ENCODE measurements at regions not wholly inside any gene's neighbourhood (a gene's known extent, or its start where the extent isn't known, plus 50 kb on each side); places are given as distances from the start of the nearest gene placed in this dataset.

GRCh38 chr7:70986297-70986696, 145.6 kb upstream of the GALNT17 start:
- DNase-seq (ENCODE audit: low spot score), result no peak

GRCh38 chr7:70994176-70994575, 137.8 kb upstream of the GALNT17 start:
- no peak for DNase-seq (ENCODE audit: low spot score)

DNA sequence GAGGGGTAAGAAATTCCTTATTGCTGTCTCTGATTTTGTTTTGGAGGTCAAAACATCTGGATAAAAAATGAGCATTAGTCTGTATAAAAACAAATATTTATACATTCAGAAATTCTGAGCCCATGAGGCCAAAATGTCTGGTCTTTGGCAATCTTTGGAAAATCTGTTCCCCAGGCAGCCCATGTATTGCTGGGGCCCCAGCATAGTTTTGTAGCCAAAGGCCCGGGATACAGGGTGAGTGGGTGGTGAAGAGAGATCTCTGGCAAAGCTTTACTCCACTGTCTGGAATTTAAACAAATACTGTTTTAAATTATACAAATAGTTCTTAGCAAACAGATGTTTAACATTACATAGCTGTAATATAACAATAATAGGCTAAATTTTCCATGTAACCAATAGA, 134.7 kb upstream of the GALNT17 start:
- no peak for DNase-seq (ENCODE audit: low spot score)

GRCh38 chr7:71005109-71005508, 126.8 kb upstream of the GALNT17 start:
- DNase-seq (ENCODE audit: low spot score), result no peak

DNA sequence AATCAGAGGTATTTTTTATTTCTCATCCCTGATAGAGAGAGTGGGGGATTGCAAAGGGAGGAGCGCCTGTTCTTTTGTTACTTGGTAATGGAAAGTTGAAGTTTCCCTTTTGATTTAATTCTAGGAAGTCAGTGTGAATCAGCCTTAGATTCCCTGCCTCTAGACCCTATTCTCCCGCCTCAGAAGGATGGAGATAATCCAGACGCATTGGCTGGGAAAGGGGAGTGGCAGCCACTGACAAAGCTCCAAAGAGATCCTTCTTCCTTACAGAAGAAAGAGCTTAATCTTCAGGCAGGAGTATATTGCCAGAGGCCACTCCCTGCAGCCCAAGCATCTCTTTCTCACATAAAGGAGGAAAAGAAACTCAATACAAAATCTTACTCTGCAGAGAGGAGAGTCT, 122.3 kb upstream of the GALNT17 start:
- DNase-seq (ENCODE audit: low spot score), result no peak

- DNase-seq (ENCODE audit: low spot score), result peak; percentile 40
Observed at GRCh38 chr7:71015252-71015900, 116.6 kb upstream of the GALNT17 start.

GRCh38 chr7:71016401-71016800, 115.5 kb upstream of the GALNT17 start:
- no peak for DNase-seq (ENCODE audit: low spot score)

- DNase-seq (ENCODE audit: low spot score), result no peak
Observed at GRCh38 chr7:71017602-71018001, 114.3 kb upstream of the GALNT17 start.

DNA sequence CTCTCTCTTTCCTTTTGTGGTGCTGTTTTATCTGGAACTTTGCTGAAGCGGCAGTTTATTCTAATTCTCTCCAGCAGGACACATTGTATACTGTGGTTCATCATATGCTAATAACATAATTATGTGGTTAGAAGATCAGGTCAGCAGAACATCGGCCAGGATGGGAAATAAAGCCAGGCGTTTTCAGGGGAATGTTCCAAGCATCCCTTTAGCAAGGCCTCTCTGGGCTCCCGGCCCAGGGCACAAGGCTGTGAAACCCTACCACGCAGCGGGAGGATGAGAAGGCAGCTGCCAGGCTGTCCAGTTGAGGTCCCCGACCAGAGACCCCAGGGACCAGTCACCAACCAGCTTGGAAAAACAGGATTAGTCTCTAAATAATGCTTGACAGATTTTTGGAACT, 112.2 kb upstream of the GALNT17 start:
- DNase-seq (ENCODE audit: low spot score), result peak; percentile 81

DNA sequence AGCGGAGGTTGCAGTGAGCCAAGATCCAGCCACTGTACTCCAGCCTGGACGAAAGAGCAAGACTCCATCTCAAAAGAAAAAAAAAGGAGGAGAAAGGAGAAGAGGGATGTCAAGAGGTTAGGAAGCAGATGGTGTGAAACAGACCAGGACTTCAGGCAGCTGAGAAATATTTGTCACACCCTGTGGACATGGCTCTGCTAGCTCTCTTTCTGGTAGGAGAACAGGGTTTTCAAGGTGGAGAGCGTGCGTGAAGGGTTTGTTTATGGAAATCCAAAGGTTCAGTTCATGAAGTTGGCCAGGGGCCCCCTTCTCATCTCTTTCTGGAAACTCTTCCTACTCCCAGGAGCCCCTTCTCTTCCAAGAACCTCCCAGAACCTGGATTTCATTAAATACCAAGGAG, 110.8 kb upstream of the GALNT17 start:
- DNase-seq (ENCODE audit: low spot score), result peak; percentile 1

- no peak for DNase-seq (ENCODE audit: low spot score)
Observed at GRCh38 chr7:71026680-71027079, 105.3 kb upstream of the GALNT17 start.

GRCh38 chr7:71034243-71034642, 97.7 kb upstream of the GALNT17 start:
- no peak for DNase-seq (ENCODE audit: low spot score)

GRCh38 chr7:71042591-71042990, 89.4 kb upstream of the GALNT17 start:
- no peak for DNase-seq (ENCODE audit: low spot score)

GRCh38 chr7:71050492-71050891, 81.5 kb upstream of the GALNT17 start:
- no peak for DNase-seq (ENCODE audit: low spot score)

GRCh38 chr7:71055504-71055903, 76.4 kb upstream of the GALNT17 start:
- DNase-seq (ENCODE audit: low spot score), result no peak

GRCh38 chr7:71077743-71078476, 54.0 kb upstream of the GALNT17 start:
- no peak for DNase-seq (ENCODE audit: low spot score)
